SKM-1 (cell line): ENCODE measurements at regions not wholly inside any gene's neighbourhood (a gene's known extent, or its start where the extent isn't known, plus 50 kb on each side); places are given as distances from the start of the nearest gene placed in this dataset.

Experiments used
- DNase-seq: peaks from one replicate; lab custom pipeline; 2025; ENCODE audit not compliant: unreplicated experiment; lab: John Stamatoyannopoulos, UW

DNA sequence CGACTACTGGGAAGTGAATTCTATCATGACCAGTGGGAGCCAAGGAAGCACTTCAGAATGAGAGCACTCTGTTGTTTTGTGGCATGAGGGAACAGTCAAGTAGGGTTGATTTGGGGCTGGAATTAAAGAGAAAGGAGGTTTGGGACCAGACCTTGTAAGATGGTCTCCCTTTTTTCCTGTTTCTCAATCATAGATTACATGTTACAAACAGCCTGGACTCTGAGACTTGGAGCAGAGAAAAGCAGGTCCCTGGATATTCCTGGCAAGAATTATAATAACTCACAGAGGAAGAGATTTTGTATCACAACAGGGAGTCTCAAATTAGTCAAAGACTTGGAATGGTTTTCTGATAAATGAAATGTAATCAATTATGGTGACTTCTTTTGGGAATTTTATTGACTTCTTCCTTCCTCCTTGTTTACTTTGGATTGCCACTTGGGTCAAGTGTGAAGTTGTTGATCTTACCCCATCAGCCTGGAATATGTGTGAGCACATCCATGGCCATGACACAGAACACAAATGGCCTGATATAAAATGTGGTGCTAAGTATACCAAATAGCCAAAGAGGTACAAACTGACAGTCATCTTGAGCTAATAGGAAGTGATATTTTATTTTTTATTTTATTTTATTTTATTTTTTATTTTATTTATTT lies 131.0 kb upstream of the OSMR start:
- no peak for DNase-seq

DNA sequence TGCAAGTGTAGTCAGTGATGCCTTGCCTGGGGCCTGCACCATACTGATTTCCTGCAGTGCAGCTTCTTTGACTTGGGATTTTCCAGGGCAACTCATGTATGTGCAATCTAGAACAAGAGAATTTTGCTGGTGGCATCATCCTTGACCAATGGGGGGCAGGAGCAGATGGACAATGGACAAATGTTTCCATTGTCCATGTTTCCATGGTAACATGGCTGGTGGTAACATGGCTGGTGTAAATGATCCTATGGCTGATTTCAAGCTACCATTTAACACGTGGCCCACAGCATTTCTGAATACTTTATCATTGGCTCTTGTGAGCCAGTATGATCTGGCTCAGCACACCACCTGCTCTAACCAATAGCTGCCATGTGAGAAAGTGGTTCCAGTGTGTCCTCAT lies 130.1 kb upstream of the OSMR start:
- no peak for DNase-seq

DNA sequence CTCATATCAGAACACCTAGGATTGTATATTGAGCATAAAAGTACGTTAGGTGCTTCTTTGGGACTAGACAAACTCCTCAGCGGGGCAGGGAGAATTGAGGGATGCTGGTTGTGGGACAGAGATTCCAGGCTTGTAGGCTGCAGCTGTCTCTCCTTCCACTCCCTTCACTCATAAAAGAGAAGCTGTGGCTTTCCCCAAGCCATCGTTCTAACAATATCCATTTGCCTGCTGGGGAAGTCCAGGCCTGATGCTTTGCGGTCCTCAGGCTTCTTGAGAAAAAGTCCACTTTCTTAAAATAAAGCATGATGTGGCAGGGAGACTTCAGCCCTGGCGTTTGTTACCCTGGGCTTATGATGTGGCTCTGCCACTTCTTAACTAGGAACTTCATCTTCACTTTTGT lies 129.3 kb upstream of the OSMR start:
- DNase-seq: no peak

DNA sequence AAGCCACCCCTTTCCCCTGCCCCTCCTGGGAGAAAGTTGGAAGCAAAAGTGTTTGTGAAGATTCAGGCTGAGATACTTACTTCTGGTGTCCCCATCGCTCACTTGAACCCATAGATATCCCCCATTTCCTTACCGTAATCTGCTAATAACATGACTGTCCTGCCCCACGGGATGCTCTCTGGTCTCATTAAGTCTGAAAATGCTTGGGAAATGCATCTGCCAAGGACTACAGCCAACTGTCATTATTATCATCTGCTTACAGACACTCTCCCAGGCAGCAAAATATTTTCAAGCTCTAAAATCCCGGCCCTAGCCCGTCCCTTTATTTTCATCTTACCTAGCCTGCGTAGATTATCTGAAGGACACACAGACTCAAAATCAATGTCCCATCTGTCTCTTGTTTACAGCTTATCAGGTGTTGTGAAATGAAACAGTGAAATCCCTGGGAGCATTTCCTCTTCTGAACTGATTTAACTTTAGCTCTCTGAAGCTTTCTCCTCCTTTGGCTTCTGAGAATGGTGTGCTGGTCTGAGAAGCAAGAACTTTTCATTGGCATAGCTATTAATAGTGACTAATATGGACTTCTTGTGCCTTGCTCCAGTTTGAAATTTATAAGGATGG lies 126.9 kb upstream of the OSMR start:
- no peak for DNase-seq

DNA sequence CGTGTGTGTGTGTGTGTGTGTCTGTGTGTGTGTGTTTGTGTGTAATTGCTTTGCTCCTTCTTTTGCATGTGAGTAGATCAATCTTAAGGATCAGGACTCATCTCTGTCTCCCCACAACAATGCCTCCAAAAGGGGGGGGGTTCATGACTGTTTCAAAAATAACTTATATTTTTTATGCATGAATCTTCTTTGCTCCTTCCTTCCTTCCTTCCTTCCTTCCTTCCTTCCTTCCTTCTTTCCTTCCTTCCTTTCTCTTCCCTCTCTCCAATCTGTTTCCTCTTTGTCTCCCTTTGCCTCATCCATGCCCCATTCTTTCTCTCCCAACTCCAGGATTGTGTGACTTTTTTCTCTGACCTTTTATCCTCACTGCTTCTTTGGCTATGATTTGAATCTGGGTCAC lies 126.4 kb upstream of the OSMR start:
- DNase-seq: no peak

DNA sequence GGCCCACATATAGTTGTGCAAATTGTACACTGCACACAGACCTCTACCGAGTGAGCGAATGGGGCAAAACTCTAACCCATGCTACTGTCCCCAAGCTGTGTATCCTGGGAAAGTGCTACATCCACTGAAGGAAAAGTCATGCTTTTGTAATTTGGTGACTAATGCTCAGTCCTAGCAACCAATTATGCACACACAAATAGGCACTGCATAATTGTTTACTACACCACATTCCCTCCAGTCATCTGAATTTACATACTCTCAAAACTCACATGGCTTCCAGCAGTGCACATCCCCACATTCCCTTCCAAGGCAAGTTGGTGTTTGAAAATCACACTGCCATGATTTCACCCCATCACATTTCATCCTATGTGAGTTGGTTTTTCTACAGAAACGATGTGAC lies 125.9 kb upstream of the OSMR start:
- no peak for DNase-seq

DNA sequence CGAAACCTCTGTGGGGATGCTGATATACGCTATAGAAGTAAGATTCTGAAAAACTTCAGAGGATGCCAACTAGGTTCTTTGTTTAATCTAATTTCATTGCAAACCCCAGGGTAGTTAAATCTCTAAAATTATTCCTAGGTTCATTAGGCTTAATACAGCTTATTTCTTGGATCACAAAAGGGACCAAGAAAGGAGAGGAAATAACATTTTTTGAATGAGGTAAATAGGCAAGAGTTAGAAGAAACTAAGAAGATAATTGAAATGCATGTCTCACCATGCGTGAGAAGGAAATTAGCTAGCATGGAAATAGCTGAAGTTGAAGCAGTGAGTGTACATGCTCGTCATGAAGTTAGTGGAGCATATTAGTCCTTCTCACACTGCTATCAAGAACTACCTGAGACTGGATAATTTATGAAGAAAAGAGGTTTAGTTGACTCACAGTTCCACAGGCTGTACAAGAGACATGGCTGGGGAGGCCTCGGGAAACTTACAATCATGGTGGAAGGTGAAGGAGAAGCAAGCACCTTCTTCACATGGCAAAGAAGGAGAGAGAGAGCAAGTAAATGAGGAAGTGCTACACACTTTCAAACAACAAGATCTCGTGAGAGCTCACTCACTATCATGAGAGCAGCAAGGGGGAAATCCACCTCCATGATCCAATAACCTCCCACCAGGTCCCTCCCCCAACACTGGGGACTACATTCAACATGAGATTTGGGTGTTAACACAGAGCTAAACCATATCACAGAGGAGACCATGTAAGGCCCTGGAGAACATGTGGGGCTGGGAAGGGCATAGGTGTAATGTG lies 125.1 kb upstream of the OSMR start:
- no peak for DNase-seq

DNA sequence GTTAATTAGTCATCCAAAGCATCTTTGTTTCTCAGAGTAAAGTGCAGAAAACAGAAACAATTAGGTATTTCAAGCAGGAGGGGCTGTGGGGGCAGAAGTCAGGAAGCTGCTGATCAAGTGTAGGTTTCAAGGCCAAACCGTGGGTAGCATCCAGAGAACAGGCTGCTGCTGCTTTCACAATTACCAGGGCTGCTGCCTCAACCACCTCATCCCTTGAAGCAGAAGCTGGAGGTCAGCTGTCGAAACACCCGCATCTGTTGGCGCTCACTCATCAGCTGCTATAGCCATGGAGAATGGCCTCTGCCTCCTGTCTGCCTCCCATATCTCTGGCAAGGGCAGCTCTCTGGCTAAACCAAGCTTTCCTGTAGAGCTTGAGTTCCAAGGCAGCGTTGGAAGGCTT lies 122.9 kb upstream of the OSMR start:
- no peak for DNase-seq

DNA sequence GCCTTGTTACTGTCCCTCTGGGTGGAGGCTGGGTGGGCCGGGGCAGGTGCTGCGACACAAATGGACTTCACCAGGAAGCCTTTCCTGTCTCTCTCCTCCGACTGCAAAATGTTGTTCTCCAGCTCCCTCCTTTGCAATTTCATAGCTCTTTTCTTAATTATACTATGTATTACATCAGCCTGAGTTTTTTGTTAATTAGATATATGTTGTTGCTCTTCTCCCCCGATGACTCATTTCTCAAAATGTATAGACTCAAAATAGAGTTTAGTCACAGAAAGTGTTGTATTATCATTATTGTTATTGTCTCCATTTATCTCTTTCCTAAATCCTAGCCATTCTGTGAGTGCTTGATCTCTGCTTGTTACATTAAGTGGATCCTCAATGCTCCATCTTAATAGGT lies 122.4 kb upstream of the OSMR start:
- no peak for DNase-seq

DNA sequence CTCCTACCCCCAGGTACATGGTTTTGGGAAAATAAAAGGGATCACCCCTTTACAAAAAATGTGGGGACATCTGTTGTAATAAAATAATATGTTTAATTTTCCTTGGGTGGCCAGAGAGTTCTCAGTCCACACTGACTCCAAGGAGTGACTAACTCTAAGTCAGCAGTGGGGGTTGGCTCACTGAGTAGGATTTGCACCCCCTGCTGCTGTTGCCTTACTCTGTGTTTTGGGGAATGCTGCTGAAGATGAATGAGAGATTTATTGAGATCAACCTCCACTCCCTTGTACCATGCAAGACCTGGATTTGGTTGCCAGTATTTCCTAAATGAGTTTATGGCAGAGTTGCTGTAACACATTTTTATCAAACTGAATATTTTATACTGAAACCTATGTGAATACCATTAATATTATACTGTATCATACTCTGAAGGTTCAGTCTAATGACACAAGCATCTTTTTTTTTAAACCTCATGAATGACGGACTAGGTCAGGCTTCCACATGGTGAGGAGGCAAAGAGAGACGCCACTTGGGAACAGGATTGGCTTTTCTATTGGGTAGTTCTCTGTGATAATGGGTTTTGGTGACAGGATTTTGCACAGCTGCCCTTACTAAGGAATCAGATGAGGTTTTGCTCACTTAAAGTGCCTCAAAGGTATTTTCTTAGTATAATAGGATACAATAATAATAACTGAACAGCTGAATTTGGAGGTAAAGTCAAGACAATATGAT lies 121.3 kb upstream of the OSMR start:
- no peak for DNase-seq

DNA sequence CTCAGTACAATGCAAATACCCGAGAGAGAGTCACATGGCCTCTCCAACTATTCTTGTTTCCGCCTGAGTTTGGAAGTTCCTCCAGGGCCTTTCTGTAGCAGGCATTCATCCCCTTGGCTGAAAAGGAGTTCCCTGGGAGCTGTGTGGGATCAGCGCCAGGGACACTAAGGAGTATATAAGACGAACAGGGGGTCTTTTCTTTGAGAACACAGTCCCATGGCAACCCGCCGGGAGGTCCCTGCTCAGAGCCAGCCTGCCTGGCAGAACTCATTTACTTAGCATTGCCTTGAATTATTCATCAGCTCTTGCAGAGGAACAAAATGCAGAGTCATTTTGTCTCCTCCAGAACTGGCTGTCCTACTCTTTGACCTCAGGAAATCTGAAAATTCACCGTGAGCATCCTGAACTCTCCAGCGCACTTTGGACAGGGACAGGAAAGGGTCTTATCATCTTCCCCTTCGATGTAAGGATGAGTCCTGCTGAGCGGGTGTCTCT lies 120.4 kb upstream of the OSMR start:
- no peak for DNase-seq

DNA sequence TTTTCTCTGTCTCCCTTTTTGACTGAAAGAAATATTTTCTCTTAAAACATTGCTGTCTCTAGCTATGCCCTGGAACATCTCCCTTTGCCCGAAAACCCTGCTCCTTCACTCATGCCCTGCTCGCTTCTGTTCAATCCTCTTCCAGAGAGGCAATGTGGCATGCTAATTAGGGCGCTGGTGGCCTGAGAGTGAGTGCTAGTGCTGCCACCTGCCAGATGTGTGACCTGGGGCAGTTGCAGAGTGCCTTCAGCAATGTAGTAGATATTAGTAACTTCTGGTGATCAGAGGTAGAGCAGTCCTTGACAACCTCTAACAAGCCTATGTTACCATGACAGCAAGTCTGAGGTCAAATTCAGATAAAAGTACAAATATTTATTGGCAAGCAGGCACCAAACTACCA lies 119.5 kb upstream of the OSMR start:
- no peak for DNase-seq

DNA sequence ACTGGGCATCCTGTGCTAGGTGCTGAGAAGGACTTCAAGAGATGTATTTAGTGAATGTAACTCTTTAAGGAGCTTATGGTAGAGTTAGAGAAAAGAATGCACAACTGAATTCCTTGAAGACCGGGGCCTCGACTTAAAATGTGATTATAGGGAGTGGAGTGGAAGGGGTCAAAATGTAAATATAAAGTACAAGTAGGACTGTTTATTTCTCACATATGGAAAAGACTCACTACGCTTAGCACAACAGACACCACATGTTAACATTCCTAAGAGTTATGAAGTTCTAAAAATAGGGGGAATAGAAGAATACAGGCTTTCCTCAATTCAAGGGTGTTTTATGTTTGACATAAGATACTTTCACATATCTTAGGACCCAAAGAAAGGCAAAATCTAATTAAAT lies 117.8 kb upstream of the OSMR start:
- no peak for DNase-seq

DNA sequence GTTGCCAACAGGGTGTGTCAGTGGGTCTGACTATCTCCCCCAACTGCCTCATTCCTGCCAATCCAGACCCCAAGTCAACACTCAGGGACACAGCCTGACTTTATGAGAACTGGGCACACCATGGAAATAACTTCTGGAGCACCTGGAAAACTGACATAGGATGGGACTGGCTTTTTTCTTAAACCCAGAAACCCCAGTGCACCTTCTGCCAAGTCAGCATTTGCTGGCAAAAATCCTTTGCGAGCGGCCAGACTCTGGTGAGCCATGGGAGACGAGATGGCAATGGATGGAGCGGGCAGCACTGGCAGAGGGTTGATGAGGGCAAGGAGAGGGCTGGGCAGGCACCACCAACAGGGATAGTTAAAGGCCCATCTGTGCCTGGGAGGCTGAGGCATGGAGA lies 114.4 kb upstream of the OSMR start:
- no peak for DNase-seq

DNA sequence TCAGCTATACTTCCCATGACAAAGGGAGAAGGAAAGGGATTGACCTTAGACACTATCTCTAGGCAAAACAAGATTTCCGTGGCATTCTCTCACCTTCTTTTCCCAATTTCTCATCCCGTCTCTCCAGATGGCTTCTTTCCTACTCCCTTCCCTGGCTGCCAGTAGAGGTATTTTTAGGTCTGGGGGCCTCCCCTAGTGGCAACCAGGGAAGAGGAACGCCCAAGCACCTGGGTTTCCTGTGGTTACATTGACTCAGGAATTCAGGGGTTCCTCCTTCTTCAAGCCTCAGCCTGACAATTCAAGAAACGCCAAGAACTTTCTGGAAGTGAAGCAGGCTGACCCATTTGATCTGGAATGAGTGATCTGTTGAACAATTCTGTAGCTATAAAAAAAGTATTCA lies 111.5 kb upstream of the OSMR start:
- no peak for DNase-seq

DNA sequence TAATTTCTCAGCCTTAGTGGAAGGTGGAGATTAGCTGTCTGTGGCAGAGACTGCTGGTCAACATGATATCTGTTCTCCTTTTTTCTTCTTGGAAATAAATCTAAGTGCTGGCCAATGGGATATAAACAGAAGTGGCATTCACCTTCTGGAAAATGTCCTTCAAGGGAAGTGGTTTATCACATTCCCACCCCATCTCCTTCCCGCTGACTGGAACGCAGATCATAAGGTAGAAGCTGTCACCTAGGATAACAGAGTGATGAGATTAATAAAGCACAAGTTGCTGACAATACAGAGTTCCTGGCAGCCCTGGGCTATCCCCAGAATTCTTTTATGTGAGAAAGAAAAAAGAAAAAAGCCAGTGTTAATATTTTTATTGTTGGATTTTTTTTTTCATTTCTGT lies 109.7 kb upstream of the OSMR start:
- DNase-seq: no peak

DNA sequence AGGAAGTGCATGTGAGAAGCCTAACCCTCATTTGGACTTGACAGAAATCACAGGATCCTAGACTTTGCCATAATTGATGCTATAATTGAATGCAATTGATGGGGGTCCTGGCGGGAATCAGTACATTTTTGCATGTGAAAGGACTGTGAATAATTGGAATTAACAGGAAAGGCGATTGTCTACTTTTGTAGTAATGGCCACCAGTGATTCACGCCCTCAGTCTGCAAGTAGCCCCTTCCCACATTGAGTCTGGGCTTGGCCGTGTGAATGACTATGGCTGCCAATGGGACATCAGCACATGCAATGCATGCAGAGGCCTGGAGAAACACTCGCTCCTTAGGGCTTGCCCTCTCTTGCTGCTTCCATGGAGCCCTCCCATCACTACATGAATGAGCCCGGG lies 107.8 kb upstream of the OSMR start:
- no peak for DNase-seq

DNA sequence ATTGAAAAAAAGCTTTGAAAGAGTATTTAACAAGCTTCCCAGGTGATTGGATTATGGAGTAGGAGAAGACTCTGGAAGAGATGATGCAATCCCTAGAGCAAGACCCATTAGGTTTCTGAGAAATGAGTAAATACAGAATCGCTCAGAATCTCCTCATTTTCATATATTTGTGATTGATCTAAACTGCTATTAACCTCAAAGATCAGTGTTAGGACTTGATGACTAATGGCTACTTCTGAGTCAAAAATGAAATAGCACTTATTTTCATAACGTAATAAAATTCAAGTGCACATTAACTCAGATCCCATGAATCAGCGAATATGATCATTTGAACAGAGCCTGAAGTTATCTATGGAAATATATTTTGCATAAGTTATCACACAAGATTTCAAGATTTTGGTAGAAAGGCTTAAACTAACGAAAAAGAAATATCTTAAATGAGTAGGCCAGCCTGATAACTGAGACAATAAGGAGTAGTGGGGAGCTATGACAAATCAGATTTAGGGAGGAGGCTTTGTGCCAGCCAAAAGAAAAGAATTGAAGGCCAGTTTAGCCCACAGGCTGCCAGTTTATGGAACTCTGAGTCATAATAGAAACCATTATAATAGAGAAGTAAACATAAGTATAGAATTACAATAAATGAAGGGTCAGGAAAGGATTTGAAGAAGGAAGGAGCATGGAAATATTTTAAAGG lies 106.7 kb upstream of the OSMR start:
- no peak for DNase-seq

DNA sequence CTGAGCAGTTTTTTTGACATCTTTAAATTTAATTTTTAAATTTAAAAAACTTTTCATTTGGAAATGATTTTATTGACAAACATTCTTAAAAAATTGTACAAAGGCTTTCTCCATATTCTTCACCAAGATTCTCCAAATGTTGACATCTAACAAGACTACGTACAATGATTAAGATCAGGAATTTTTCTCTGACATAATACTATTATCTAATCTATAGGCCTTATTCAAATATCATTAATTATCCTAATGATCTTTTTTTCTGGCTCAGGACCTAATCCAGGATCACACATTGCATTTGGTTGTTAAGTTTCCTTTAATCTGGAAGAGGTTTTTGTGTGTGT lies 106.1 kb upstream of the OSMR start:
- no peak for DNase-seq

DNA sequence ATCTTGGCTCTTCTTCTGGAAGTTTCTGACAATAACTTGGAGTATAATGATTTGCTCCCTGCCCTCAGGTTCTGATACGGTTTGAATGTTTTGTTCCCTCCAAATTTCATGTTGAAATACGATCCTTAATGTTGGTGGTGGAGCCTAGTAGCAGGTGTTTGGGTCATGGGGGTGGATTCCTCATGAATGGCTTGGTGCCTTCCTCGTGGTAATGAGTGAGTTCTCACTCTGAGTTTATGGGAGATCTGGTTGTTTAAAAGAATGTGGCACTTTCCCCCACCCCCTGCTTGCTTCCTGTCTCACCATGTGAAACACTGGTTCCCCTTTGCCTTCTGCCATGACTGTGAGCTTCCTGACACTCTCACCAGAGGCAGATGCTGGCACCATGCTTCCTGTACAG lies 103.0 kb upstream of the OSMR start:
- DNase-seq: no peak

DNA sequence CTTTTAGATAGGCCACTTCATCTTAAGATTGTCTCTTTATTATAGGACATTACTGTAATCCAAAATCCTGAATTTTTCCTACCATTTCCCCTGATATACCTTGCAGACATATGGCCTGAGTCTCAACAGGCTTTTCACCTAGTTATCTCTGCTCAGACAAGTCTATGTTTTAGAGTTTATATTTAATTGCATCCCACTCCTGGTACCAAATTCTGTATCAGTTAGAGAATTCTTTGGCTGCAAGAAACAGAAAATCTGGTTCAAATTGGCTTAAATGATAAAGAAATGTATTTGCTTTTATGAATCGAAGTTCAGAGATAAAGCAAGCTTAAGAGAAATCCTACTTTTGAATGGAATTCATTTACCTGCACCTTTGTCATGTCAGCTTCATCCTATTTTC lies 102.2 kb upstream of the OSMR start:
- DNase-seq: no peak
